NOMO-1 (cell line): ENCODE measurements at regions not wholly inside any gene's neighbourhood (a gene's known extent, or its start where the extent isn't known, plus 50 kb on each side); places are given as distances from the start of the nearest gene placed in this dataset.
A peak's percentile ranks its signal among the peaks of the same experiment; 100 is the strongest.
"Not testable (repeated sequence)": the region's sequence is repeated elsewhere in the genome, so short reads cannot be mapped to it uniquely, and the experiment has no call there.

ENCODE experiments used
- DNase-seq, 2 experiments: peaks; one replicate each; lab custom pipeline; 2025; ENCODE audit not compliant: unreplicated experiment in 2 of 2; lab: John Stamatoyannopoulos, UW

DNA sequence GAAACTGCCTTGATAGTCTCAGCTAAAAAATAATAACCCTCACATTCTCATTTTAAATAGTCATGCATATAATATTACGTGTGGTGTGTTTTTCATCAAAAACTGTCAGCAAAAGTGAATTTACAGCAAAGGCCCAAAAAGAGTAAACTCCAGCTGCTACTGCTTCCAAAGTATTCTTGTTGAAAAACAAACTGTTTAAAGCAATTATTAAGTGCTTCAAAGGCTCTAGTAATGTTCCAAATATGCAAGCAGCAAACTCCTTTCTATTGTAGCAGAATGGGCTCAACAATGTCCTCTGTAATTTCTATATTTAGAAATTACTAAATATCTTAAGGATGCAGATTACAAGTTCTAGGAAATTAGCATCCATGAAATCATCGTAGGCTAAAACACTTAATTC, 280.0 kb upstream of the TBX18 start:
- no peak for DNase-seq

DNA sequence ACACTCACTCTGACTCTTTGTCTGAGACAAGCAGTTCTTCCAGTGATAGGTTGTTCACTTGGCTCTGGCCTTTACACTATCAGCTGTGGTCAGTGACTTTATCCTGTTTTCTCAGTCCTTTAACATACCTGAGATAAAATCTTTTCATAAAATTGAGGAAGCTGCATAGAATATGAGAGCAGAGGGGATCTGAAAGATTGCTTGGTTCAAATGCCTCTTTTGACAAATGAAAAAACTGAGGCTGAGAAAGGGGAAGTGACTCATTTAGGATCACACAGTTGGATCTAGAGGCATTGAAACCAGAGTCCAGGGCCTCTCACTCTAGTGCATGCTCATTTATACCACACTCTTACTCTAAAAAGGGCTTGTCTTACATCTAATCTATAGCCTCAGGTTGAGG, 277.0 kb upstream of the TBX18 start:
- DNase-seq = no peak

DNA sequence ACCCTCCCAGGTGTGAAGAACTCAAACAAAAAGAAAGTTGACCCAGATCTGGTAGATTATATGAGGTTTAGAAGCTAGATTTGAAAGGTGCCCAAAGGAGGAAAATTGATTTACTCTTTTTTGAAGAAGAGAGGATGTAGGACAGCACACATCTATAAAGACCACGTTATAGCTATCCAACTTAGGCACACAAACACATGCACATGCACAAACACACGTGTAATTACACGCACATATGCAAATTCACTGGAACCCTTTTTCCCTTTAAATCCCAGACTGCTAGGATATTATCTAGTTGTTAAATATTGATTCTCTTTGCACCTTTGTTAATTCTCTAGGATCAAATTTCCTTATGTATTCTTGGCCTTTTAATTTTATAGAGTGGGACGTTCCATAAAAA, 272.8 kb upstream of the TBX18 start:
- DNase-seq = no peak

DNA sequence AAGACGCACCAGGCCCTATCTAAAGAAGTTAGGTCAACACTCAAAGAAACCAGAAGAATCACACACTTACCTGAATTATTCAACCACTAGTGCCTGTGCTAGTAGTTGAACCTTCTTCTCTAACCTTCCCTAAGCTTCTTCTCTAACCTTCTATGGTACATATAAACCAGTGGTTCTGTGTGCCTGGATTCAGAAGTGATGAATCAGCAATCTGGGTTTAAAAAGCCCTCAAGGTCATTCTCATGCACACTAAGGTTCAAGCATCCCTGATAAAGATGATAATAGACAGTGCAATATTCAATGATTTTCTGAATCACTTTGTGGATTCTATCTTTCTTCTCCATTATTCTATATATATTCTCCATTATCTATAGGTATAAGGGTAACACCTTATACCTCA, 271.4 kb upstream of the TBX18 start:
- no peak for DNase-seq

DNA sequence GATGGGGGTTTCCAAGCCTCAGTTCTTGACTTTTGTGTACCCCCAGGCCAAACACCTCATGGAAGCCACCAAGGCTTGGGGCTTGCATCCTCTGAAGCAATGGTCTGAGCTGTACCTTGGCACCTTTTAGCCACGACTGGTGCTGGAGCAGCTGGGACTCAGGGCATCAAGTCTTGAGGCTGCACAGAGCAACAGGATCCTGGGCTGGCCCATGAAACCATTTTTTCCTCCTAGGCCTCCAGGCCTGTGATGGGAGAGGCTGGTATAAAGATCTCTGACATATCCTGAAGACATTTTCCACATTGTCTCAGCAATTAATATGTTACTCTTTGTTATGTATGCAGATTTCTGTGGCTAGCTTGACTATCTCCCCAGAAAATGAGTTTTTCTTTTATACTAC, 269.1 kb upstream of the TBX18 start:
- no peak for DNase-seq

DNA sequence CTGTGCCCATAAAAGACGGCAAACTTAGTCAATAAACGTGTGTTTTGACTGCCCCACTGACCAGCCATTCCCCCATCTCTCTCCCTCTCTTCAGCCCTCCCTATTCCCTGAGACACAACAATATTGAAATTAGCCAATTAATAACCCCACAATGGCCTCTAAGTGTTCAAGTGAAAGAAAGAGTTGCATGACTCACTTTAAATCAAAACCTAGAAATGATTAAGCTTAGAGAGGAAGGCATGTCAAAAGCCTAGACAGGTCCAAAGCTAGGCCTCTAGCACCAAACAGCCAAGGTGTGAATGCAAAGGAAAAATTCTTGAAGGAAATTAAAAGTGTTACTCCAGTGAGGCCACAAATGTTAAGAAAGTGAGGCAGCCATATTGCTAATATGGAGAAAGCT, 261.6 kb upstream of the TBX18 start:
- no peak for DNase-seq

DNA sequence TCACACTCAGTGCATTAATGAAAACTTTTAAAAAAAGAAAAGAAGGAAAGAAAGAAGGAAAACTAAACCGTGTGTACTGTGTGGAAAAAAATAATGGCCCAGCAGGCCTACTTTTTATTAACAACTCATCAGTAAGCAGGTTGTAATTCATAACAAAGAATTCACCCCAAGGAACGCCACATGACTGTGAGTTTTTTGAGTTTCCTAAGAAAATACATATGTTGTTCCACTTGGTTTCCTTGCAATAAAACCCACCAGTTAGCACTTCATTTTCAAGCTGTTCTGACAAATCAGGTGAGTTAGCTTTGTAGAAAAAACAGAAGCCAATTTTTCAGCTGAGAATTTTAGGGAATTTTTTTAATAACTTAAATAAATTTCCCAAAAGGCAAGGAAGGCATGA, 259.3 kb upstream of the TBX18 start:
- no peak for DNase-seq

DNA sequence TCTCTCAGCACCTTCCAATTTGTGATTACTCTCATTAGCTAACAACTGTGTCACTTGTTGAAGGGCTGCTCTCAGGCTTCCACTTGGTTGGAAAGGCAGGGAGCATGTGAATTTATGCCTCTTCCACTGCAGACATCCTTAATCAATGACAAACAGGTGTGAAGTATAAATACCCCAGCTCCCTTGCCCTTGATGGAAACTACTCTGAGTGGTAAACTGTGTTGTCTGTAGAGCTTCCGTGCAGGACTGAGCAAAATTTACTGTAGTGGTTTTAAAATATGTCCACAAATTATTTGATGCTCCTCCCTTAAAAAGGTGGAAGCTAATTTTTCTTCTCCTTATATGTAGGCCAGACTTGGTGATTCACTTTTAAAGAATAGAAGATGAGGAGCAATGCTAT, 253.0 kb upstream of the TBX18 start:
- DNase-seq = no peak

DNA sequence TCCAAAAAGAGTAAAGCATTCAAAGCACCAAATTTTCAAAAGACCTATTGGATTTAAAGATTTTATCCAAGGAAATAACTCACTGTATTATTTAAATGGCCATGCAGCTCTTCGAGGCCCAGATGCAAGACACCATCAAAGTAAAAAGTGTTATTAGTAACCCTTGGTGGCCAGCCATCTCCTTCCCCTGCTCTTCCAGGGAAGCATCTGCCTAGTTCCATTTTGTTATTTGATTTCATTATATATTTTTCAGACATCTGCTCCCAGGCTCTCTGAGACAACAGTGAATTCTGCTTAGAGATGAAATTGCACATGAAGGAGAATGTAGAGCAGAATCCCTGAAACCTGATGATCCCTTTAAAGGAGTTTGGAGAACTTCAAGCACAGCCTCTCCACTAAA, 252.3 kb upstream of the TBX18 start:
- no peak for DNase-seq

DNA sequence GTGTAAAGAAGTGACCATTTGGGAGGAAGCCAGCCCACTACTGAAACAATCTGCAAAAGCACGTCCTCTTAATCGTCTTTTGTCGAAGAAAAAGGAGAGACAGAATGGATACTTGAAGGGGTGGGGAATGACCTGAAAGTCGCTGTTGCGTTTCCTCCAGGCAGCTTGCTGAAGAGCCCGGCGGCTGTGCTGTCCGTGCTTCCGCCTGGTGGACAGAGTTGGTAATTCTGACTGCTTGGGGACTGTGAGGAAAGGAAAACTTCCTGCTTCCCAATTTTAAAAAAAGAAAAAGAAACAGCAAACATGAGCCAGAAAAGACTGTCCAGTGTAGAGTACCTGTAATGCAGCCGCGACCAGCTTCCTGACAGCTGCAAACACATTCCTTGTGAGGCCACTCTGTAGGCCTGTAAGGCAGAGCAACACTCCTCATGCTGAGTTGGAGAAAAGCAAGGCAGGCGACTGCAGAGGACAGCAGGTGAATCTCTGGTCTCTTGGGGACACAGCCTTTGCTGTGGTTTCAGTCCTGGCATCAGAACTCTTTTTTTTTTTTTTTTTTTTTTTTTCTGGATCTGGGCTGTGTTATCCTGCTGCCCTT, 251.1 kb upstream of the TBX18 start:
- DNase-seq = peak; percentile 9 to 29

DNA sequence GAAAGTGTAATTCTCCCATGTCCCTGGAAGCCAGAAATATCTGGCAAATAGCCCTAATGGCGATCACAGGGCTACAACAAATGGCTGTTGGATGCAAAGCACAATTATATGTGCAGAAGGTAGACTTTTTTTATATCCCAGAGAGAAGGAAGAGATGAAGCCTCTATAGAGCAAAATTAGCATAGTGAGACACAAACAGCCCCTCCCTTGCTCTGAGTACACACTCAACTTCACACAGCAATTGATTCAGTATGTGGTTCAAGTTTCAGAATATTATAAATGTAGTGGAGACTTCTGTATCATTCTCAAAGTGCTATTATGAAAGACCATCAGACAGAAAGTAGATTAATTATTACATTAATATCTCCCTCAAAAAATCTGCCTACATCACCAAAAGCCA, 246.5 kb upstream of the TBX18 start:
- DNase-seq = no peak

DNA sequence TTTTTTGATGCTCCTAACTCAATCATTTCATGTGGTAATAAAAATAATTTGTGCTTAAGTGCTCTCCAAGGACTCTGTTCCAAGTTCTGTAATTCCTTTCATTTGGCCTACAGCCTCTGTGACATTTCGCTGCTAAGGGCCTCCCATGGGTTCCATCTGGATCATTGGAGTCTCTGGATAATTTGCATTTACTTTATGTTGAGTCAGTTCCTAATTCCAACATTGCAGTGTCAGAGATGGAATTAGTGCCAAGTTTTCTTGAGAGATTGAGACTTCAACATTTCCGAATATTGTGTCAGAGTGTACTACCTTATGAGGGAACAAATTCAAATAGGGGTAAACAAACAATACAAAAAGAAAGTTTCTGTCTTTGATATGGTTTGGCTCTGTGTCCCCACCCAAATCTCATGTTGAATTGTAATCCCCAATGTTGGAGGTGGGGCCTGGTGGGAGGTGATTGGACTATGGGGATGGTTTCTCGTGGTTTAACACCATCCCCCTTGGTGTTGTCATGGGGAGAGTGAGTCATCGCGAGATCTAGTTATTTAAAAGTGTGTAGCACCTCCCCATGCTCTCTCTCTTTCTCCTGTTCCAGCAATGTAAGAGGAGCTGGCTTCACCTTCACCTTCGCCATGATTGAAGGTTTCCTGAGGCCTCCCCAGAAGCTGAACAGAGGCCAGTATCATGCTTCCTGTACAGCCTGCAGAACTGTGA, 244.1 kb upstream of the TBX18 start:
- no peak for DNase-seq

DNA sequence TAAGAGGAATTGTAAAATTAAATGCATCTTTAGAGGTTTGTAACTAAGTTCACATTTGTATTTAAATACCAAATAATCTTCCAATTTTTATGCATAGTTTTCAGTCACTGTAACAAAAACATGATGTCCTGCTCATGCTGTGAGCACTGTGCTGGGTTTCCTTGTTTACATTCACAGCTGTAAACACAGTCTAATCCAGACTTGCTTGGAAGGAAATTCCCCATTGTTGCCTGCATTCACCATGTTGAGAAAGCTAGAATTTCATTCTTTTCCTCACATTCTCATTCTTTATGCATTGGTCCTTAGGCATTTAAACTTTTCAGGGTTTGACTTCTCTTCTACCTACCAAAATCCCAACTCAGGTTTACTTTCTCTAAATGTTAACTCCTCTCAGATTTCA, 242.0 kb upstream of the TBX18 start:
- DNase-seq = no peak

DNA sequence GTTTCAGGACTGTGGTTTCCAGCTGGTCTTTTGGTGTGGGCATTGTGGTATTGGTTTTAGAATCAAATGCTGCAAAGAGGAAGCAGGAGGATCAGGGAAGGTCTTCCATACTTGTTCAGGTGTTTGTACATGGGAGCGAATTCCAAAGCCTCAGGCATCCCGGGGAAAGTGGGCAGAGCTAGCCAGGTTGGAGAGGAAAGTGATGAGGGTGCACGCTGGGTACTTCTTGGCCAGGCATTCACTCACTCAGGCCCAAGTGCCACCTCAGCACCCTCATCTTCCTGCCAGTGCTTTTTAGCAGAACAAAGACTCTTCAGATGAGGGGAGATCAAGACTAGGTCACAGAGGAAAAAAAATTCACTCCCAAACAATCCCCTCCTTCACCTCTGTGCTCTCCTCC, 241.1 kb upstream of the TBX18 start:
- no peak for DNase-seq

DNA sequence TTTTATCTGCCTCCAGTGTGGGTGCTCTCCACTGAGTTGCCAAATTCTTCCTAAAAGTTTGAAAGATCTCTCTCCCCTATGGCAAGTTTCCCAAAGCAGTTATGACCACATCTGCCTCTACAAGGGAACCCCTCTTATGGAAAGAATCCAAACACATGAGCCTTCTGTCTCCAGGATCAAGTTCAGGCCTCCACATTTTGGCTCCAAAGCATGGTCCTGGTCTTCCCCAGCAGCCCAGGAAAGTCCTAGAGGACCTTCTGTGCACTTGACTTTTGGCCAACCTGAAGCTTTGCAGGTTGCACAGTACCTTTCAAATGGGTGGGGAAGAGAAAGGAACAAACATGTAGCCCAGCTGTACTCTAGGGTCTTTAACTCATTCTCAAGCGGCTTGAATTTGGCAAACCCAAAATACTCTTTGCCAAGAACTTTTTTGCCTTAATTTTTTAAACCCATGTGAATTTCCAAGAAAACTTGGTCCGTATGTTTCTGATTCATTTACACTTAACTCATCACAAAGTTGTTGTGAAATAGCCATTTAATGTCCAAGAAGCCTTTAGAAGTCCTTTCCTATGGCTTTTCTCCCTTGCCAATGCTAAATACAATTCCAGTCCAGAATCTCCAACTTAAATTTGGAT, 240.1 kb upstream of the TBX18 start:
- no peak for DNase-seq

DNA sequence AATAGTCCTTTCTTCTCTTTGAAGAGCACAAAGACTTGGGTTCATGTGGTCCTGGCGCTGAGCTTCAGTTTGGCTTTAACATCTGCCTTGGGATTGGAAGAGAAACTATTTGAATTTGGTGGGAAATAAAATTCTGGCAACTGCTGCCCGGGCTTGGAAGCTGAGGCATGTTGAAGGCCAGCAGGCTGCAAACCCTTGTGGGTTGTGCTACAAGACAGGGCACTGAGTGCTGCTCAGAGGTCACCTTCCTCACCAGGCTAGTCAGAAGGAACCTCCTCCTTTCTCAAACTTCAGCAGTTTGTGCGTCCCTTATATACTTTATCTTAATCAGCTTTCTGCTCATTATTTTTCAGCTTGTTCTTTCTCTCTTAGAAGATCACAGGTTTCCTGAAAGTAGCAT, 238.4 kb upstream of the TBX18 start:
- DNase-seq = no peak

DNA sequence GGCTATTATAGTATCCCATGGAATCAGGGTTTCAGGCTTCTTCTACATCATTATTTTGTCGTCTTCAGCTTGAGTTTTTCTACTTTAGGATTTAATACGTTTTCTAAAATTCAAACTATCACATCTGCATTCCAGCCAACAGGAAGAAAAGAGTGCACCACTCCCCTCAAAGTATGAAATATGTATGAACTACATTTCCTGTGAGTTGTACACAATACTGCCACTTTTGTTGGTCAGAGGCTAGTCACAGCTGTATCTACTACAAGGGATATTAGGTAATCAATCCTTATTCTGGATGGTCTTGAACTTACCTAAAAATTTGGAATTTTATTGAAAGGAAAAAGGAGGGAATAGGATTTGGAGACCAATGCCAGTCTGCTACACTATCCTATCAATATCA, 235.6 kb upstream of the TBX18 start:
- no peak for DNase-seq

DNA sequence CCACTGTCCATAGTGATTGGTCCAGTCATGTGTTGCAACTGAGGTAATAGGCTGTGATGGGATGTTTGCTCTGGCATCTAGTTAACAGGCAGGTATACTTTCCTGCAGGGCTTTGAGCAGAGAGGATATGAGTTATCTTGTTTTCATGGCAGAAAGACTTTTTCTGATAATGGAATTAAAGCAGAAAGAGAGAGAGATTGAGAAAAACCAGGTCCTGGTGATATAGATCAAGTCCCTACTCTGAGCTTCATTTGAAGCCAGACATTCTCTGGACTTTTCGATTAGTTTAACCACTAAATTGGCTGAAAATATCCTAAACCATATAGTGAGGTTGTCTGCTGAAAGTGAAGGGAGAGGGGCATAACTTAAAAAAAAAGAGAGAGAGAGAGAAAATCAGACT, 233.8 kb upstream of the TBX18 start:
- no peak for DNase-seq

DNA sequence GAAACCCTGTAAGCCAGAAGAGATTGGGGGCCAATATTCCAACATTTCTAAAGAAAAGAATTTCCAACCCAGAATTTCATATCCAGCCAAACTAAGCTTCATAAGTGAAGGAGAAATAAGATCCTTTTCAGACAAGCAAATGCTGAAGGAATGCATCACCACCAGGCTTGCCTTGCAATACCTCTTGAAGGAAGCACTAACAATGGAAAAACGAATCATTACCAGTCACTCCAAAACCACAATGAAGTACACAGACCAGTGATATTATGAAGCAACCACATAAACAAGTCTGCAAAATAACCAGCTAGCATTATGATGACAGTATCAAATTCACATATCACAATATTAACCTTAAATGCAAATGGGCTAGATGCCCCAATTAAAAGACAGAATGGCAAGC, 224.4 kb upstream of the TBX18 start:
- DNase-seq = not testable (repeated sequence)

DNA sequence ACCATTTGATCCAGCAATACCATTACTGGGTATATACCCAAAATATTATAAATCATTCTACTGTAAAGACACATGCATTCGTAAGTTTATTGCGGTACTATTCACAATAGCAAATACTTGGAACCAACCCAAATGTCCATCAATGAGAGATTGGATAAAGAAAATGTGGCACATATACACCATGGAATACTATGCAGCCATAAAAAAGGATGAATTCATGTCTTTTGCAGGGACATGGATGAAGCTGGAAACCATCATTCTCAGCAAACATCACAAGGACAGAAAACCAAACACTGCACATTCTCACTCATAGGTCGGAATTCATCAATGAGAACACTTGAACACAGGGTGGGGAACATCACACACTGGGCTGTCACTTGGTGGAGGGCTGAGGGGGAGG, 221.1 kb upstream of the TBX18 start:
- DNase-seq = not testable (repeated sequence)

DNA sequence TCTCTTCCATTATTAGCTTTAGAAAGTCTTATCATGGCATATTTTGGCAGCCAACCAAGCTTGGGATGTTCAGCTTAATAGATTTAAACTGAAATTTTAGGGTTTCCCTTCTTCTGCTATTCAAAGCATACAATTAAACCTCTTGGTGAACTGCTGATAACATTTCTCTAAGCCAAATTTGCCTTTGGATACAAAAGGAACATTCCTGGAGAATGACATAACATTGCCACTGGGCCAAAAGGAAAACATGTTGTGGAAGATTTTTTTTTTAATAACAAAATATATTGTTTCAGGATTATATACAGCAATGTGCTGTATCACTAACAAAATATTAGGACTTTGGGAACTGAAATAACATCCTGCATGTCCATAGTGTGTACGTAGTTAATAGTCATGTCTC, 215.1 kb upstream of the TBX18 start:
- no peak for DNase-seq

DNA sequence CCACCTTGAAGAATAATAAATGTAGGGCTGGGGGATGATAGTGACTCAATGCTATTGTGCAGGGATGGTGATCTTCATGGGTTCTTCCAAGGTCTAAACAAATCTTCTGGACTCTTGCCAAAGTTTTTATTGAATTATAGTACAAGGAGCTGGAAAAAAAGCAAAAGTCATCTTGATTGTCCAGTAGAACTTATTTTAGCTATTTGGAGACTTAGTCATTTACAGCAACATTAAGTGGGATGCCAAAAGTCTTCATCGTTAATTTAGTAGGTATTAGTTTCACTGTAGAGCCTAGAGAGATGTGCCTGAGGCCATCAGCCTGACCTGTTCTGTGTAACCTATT, 212.9 kb upstream of the TBX18 start:
- no peak for DNase-seq
